ENCODE measurements at regions not wholly inside any gene's neighbourhood (a gene's known extent, or its start where the extent isn't known, plus 50 kb on each side); places are given as distances from the start of the nearest gene placed in this dataset.
"Not testable (repeated sequence)": the region's sequence is repeated elsewhere in the genome, so short reads cannot be mapped to it uniquely, and the experiment has no call there.

DNA sequence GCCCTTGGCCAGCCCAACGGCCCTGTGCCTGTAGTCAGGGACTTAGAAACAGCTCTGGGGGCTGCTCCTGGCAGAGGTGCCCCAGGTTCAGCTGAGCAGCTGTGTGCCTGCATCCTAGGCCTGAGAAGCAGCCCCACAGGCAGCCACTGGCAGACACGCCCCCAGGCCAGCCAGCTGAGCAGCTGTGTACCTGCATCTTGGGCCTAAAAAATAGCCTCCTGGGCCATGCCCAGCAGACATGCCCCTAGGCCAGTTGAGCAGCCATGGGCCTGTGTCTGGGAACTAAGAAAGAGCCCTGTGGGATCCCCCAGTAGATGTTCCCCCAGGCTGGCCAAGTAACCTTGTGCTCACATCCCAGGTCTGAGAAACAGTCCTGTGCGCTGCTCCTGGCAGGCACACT is 64.0 kb downstream of the TBR1 start:
- no peak for DNase-seq

- DNase-seq = no peak
Measured at GRCh38 chr2:161481619-161482018, 65.5 kb downstream of the TBR1 start.

- DNase-seq = no peak
Measured at GRCh38 chr2:161484061-161484460, 68.0 kb downstream of the TBR1 start.

GRCh38 chr2:161486111-161486510 is 70.0 kb downstream of the TBR1 start:
- DNase-seq = no peak

DNA sequence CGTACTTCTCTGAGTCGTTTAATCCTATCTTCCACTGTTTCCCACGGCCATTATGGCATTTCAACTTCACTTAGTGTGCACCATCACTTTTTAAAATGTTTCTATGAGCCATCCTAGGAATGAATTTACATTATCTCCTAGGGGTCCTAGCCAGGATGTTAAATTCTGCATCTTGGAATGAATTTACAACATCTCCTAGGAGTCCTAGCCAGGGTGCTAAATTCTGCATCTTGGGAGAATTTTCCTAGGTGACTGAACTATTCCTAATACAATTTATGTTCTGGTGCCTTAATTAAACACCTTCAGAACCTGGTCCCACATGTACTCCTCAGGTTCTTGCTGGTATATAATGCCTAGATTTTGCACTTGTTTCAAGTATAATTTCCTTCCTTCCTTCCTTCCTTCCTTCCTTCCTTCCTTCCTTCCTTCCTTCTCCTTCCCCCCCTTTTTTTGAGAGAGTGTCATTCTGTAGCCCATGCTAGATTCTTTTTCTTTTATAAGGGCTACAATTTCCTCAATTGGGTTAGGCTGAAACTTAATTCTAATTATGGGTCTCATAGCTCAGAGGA is 72.1 kb downstream of the TBR1 start:
- no peak for DNase-seq

GRCh38 chr2:161488879-161489278 is 72.8 kb downstream of the TBR1 start:
- no peak for DNase-seq

- not testable (repeated sequence) for DNase-seq
Measured at GRCh38 chr2:161500892-161501610, 85.0 kb downstream of the TBR1 start.

GRCh38 chr2:161502279-161502678 is 86.2 kb downstream of the TBR1 start:
- DNase-seq = not testable (repeated sequence)

GRCh38 chr2:161504628-161505289 is 88.7 kb downstream of the TBR1 start:
- peak; percentile 24 for DNase-seq

- not testable (repeated sequence) for DNase-seq
Measured at GRCh38 chr2:161505466-161505865, 89.4 kb downstream of the TBR1 start.

- DNase-seq = peak; percentile 8
Measured at GRCh38 chr2:161513295-161514032, 97.4 kb downstream of the TBR1 start.

GRCh38 chr2:161522796-161523195 is 101.4 kb upstream of the SLC4A10 start:
- no peak for DNase-seq

DNA sequence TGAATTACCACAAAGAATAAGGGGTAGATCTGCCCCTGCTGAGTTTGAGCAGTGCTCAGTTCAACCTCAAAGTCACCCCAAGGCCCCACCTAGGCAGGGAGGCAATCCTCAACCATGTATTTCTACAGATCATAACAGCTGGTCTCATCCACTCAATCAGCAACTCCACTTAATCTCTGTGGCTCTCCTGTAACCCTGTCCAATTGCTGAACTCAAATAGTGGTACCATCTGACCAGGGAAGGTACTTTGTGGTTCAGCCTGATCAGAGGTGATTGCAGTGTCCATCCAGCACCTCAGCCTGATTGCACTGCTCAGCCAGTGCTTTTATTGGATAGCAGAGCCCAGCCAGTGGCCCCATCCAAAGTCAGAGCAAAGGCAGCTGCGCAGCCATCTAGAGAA is 91.0 kb upstream of the SLC4A10 start:
- no peak for DNase-seq

- no peak for DNase-seq
Measured at GRCh38 chr2:161546635-161547034, 77.6 kb upstream of the SLC4A10 start.

DNA sequence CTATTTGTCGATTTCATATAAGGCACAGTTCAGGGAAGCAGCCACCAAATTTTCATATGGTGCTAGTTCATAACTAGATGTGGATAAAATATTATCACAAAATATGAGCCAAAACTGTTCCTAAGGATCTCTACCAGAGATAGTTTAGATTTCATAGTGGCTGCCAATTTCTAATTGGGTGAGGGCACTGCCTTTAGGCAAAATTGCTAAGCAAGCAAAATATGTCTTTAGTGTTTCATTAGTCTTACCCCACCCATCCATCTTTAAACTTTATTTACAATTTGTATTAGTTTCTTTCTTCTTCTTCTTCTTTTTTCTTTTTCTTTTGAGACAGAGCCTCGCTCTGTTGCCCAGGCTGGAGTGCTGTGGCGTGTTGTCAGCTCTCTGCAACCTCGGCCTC is 77.1 kb upstream of the SLC4A10 start:
- no peak for DNase-seq

- DNase-seq = no peak
Measured at GRCh38 chr2:161552015-161552414, 72.2 kb upstream of the SLC4A10 start.

DNA sequence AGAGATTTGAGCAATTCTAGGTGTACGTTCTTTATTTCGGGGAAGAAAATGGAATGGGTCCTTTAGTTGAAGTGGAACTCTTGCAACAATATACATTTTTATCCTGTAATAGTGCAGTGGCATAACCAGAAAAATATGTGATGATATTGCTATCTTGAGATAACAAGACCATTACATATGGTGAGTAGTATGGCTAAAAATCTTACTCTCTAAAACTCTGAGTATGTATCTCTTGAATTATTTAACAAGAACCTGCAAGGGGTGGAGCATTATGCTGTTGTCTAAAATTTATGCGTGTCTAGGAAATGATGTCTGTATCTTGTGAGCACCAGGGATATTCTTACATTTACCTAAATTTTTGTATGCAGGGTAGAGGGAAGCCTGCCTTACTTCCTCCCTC is 68.4 kb upstream of the SLC4A10 start:
- no peak for DNase-seq

DNA sequence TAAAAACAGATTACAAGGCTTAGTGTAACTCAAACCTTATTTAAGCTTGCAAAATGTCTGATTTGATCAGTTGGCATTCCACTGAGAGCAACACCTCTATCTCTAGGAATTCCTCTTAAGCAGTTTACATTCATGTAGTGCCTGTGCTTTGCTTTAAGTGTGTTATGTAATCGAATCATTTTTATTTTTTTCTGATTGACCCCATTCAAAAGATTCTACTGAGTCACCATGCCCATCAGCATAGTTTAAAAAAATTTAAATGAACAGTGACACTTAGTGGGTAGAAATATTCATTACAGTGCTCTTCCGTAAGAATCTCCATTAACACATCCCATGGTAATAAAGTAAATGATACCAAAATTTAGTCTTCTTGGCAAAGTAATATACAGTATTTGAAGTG is 67.8 kb upstream of the SLC4A10 start:
- DNase-seq = no peak

DNA sequence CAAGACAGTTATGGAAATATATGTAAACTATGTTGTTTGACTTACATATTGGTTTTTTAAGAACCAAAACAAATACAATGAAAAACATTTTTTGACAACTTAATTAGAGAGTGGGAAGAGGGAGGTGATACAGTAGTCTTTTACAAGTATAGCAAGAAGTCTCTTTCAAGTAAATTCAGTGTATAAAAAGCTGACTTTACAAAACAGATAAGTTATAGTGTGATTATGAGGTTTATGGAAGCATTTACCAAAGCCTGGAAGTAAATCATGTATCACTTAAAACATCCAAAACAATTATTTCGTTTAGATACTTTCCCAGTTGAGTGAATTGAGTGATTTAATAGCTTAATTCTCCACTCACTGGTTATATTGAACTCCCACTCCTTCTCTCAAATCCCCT is 66.7 kb upstream of the SLC4A10 start:
- no peak for DNase-seq

- no peak for DNase-seq
Measured at GRCh38 chr2:161564906-161565305, 59.3 kb upstream of the SLC4A10 start.

DNA sequence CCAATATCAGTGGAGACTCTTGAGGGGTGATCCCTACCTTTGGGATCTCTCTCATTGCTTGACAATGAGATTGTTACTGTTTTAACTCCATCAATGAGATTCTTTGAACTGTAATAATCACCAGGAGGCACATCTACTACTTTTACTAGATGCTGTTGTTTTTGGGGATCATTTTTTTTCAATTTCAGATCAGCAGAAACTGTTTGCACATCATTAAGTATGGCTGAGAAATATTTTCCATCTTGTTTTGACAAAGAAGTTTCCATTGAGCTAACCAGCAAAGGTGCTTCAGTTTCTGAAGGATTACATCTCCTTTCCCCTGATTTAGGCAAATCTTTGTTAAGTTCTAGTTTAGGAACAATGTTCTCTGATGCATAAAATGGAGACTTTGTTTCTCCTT is 54.8 kb upstream of the SLC4A10 start:
- DNase-seq = no peak

GRCh38 chr2:161570424-161571050 is 53.7 kb upstream of the SLC4A10 start:
- no peak for DNase-seq

DNA sequence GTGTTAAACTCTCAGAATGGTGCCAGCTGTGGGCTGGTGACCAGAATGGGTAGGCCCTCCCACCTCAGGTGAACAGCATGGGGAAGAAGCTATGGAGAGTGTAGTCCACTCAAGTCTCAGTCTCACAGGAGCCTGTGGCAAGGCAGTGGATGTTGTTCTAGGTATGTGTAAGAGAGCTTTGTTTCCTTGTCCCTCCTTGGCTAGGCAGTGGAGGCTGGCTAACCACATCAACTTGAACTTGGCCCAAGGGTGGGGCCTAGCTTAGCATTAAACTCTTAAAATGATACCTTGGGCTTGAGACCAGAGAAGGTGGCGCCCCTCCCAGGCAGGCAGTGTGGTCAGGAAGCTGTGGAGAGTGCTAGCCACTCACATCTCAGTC is 53.2 kb upstream of the SLC4A10 start:
- no peak for DNase-seq
